H1 (cell line): ENCODE measurements at regions not wholly inside any gene's neighbourhood (a gene's known extent, or its start where the extent isn't known, plus 50 kb on each side); places are given as distances from the start of the nearest gene placed in this dataset.

ENCODE experiments used
- CTCF ChIA-PET: fragments of 300-600 bp; sonication (Branson Sonifier 250); formaldehyde crosslinking; loops from one replicate; lab custom pipeline; 2021; ENCODE audit not compliant: partially characterized antibody; lab: Charles Lee
- POLR2A ChIA-PET: fragments of 300-600 bp; sonication (Branson Sonifier 250); formaldehyde crosslinking; loops from one replicate; lab custom pipeline; 2021; ENCODE audit warnings: inconsistent platforms; ENCODE audit not compliant: partially characterized antibody; lab: Charles Lee
- DNase-seq, 2 experiments: peaks; one replicate each; pipeline versions ENCODE4 v3.0.0 to v3.0.0-alpha.2; 2010 to 2022; ENCODE audit warnings: low spot score in 2 of 2, low read depth in 1 of 2, mixed read lengths in 1 of 2
- FAIRE-seq: peaks from 2 replicates; lab custom pipeline; 2011; peaks lifted over from hg19 to GRCh38; lab: Jason Lieb, UNC
- H2AFZ ChIP-seq: 2 replicates; pipeline ENCODE4 v1.8.1; 2012; ENCODE audit warnings: low read length, inconsistent platforms
- H2AK5ac ChIP-seq: 2 replicates; pipeline ENCODE4 v1.6.1; 2013; ENCODE audit warnings: low read depth, low read length
- H2BK120ac ChIP-seq: replicated peaks from 2 replicates; pipeline ENCODE3; 2013; ENCODE audit warnings: low read depth, low read length, inconsistent platforms
- H2BK12ac ChIP-seq: 2 replicates; pipeline ENCODE4 v1.6.1; 2013; ENCODE audit warnings: low read depth, low read length
- H2BK15ac ChIP-seq: 2 replicates; pipeline ENCODE4 v1.6.1; 2013; ENCODE audit warnings: low read length
- H2BK20ac ChIP-seq: 2 replicates; pipeline ENCODE4 v1.6.1; 2013; ENCODE audit warnings: low read length
- H2BK5ac ChIP-seq: 2 replicates; pipeline ENCODE4 v1.6.1; 2013; ENCODE audit warnings: low read depth, low read length
- H3K14ac ChIP-seq: 2 replicates; pipeline ENCODE4 v1.6.1; 2013; ENCODE audit warnings: inconsistent platforms; ENCODE audit not compliant: insufficient read length
- H3K18ac ChIP-seq: 2 replicates; pipeline ENCODE4 v1.6.1; 2013; ENCODE audit warnings: low read length; ENCODE audit errors: extremely low read depth
- H3K23ac ChIP-seq: 2 replicates; pipeline ENCODE4 v1.6.1; 2013; ENCODE audit warnings: inconsistent platforms; ENCODE audit not compliant: insufficient read length
- H3K23me2 ChIP-seq: 2 replicates; pipeline ENCODE4 v1.6.1; 2013; ENCODE audit warnings: low read depth, low read length
- H3K27ac ChIP-seq: 2 replicates; pipeline ENCODE4 v1.6.1; 2011; ENCODE audit warnings: low read depth, low read length, inconsistent platforms
- H3K27me3 ChIP-seq, 4 experiments: replicated peaks in 1 of 4; 1 replicate in 1 of 4; 2 replicates in 3 of 4; pipeline versions ENCODE4 v1.6.1 to v1.8.1; 2011 to 2013; ENCODE audit warnings: low read length in 3 of 4, mild to moderate bottlenecking in 3 of 4, inconsistent platforms in 2 of 4, mixed read lengths in 2 of 4, moderate library complexity in 1 of 4; ENCODE audit not compliant: control insufficient read depth in 3 of 4, insufficient read depth in 3 of 4; ENCODE audit errors: extremely low read depth in 1 of 4
- H3K36me3 ChIP-seq, 4 experiments: 2 replicates each; pipeline versions ENCODE4 v1.6.1 to v1.8.1; 2011 to 2013; ENCODE audit warnings: mild to moderate bottlenecking in 4 of 4, low read length in 3 of 4, moderate library complexity in 2 of 4, control low read depth in 1 of 4, inconsistent platforms in 1 of 4; ENCODE audit not compliant: insufficient read depth in 4 of 4, control insufficient read depth in 2 of 4
- H3K4ac ChIP-seq: replicated peaks from 2 replicates; pipeline ENCODE3; 2013; ENCODE audit warnings: low read length, low read depth, mixed read lengths, inconsistent platforms; ENCODE audit not compliant: insufficient read length
- H3K4me1 ChIP-seq, 4 experiments: replicated peaks in 1 of 4; 1 replicate in 1 of 4; 2 replicates in 3 of 4; pipeline versions ENCODE4 v1.6.1 to v1.8.1; 2011 to 2013; ENCODE audit warnings: low read length in 3 of 4, inconsistent platforms in 2 of 4, mixed read lengths in 1 of 4; ENCODE audit not compliant: insufficient read depth in 4 of 4, control insufficient read depth in 3 of 4
- H3K4me2 ChIP-seq, 2 experiments: 2 replicates each; pipeline versions ENCODE4 v1.6.1 to v1.8.1; 2011 to 2013; ENCODE audit warnings: low read depth in 2 of 2, low read length in 2 of 2, control low read depth in 1 of 2, inconsistent platforms in 1 of 2, mild to moderate bottlenecking in 1 of 2; ENCODE audit not compliant: insufficient read depth in 1 of 2
- H3K4me3 ChIP-seq, 4 experiments: fragments of 200-600, 300-600 bp in 1 of 4; sonication (generic), shearing (Covaris generic), sonication (Bioruptor Twin) in 1 of 4; 2 replicates each; pipeline versions ENCODE4 v1.5.1 to v1.8.1; 2011 to 2016; ENCODE audit warnings: low read length in 4 of 4, low read depth in 3 of 4, control low read depth in 2 of 4, inconsistent platforms in 2 of 4, mild to moderate bottlenecking in 2 of 4, mixed read lengths in 1 of 4, moderate library complexity in 1 of 4; ENCODE audit not compliant: insufficient read depth in 2 of 4; ENCODE audit errors: extremely low read depth in 1 of 4
- H3K56ac ChIP-seq: replicated peaks from 2 replicates; pipeline ENCODE3; 2013; ENCODE audit warnings: low read depth, mild to moderate bottlenecking, mixed read lengths, low read length, inconsistent platforms; ENCODE audit not compliant: insufficient read length
- H3K79me1 ChIP-seq: 2 replicates; pipeline ENCODE4 v1.6.1; 2013; ENCODE audit warnings: low read depth, low read length, control low read depth
- H3K79me2 ChIP-seq, 2 experiments: 2 replicates each; pipeline versions ENCODE4 v1.6.1 to v1.8.1; 2012 to 2013; ENCODE audit warnings: low read length in 2 of 2, mild to moderate bottlenecking in 2 of 2, inconsistent platforms in 1 of 2; ENCODE audit not compliant: insufficient read depth in 2 of 2, control insufficient read depth in 1 of 2
- H3K9ac ChIP-seq, 4 experiments: replicated peaks in 1 of 4; 1 replicate in 1 of 4; 2 replicates in 3 of 4; pipeline versions ENCODE4 v1.6.1 to v1.8.1; 2011 to 2013; ENCODE audit warnings: low read depth in 3 of 4, low read length in 3 of 4, control low read depth in 2 of 4, mild to moderate bottlenecking in 2 of 4, moderate library complexity in 2 of 4, inconsistent platforms in 1 of 4; ENCODE audit errors: extremely low read depth in 1 of 4
- H3K9me3 ChIP-seq, 2 experiments: 2 replicates each; pipeline versions ENCODE4 v1.6.1 to v1.8.1; 2012 to 2013; ENCODE audit warnings: mild to moderate bottlenecking in 2 of 2, moderate library complexity in 2 of 2, control low read depth in 1 of 2, inconsistent platforms in 1 of 2, low read depth in 1 of 2, low read length in 1 of 2, mixed read lengths in 1 of 2; ENCODE audit not compliant: insufficient read depth in 2 of 2
- H4K20me1 ChIP-seq, 2 experiments: replicated peaks in 1 of 2; 2 replicates each; pipeline versions ENCODE3 to v1.8.1; 2011 to 2013; ENCODE audit warnings: inconsistent platforms in 2 of 2, low read length in 2 of 2, mild to moderate bottlenecking in 1 of 2; ENCODE audit not compliant: insufficient read depth in 2 of 2, control insufficient read depth in 1 of 2
- H4K5ac ChIP-seq: 2 replicates; pipeline ENCODE4 v1.6.1; 2013; ENCODE audit warnings: low read length, low read depth, mixed read lengths, inconsistent platforms; ENCODE audit not compliant: insufficient read length
- H4K8ac ChIP-seq: 2 replicates; pipeline ENCODE4 v1.8.0; 2013; ENCODE audit warnings: mild to moderate bottlenecking, moderate library complexity, low read length, inconsistent platforms; ENCODE audit not compliant: insufficient read depth; ENCODE audit errors: extremely low read depth
- H4K91ac ChIP-seq: replicated peaks from 2 replicates; pipeline ENCODE3; 2013; ENCODE audit warnings: low read length, mixed read lengths, inconsistent platforms; ENCODE audit not compliant: insufficient read length
- KDM1A ChIP-seq: fragments of 200-600, 300-600 bp; sonication (generic); IDR thresholded peaks from 2 replicates; pipeline ENCODE4 v1.7.1; 2016; ENCODE audit warnings: mild to moderate bottlenecking, low read length, borderline replicate concordance
- SP4 ChIP-seq: IDR thresholded peaks from 2 replicates; pipeline ENCODE4 v1.6.1; 2012; ENCODE audit warnings: low read length, inconsistent platforms
- YY1 ChIP-seq: IDR thresholded peaks from 2 replicates; pipeline ENCODE4 v1.6.1; 2011; ENCODE audit warnings: low read depth, mild to moderate bottlenecking, low read length
- WGBS, 2 experiments: shearing (Covaris generic) in 1 of 2; methylation state at CpG; one replicate each; pipeline versions ENCODE4 v1.1.6 to v1.1.7; 2013 to 2015; ENCODE audit warnings: low lambda C conversion rate in 2 of 2, mixed read lengths in 2 of 2, inconsistent platforms in 1 of 2, low coverage in 1 of 2, missing lambda C conversion rate in 1 of 2; ENCODE audit not compliant: insufficient replicate concordance in 2 of 2, insufficient coverage in 1 of 2, insufficient read length in 1 of 2; ENCODE audit errors: extremely low coverage in 1 of 2, missing lambda C conversion rate in 1 of 2; 5-methylcytosine and 5-hydroxymethylcytosine counted together
- TF ChIP-seq, protein P1 (sequence below): IDR thresholded peaks from 2 replicates; pipeline ENCODE4 v1.6.1; 2012; ENCODE audit warnings: inconsistent platforms

DNA sequence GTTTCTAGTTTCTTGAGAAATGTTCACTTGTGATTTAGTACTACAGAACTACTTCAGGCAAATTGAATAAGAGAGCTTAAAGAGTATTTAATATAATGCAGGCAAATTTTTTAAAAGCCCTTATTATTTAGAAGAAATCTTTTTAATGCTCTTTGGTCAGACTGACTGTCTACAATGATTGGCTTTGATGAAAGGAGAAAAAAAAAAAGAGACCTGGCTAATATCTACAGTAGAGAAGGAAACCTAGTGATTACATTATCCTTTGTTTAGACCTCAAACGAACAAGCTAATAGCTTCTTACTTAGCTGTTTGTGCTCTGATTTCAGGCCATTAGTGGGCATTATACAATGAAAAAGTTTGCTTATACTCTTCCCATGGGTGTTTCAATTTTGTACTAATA lies 1043.1 kb downstream of the JRKL start:
- Histone ChIP-seq H3K18ac (no peak overlapping the region), H3K79me1 (no peaks in the 10 kb centered on the region), H4K20me1 (no peaks in the 10 kb centered on the region), H3K56ac (no peak overlapping the region), H3K4ac (no peak overlapping the region), H2BK15ac (no peak overlapping the region), H2AK5ac (no peak overlapping the region), H3K14ac (no peak overlapping the region), H3K9ac (no peak overlapping the region), H3K23ac (no peak overlapping the region), H3K36me3 (no peaks in the 10 kb centered on the region), H4K91ac (no peak overlapping the region), H4K8ac (no peak overlapping the region), H2BK20ac (no peak overlapping the region), H3K27ac (no peak overlapping the region), H3K27me3 (no peaks in the 10 kb centered on the region), H2BK12ac (no peak overlapping the region), H4K5ac (no peak overlapping the region), H3K4me3 (no peak overlapping the region), H3K9me3 (no peaks in the 10 kb centered on the region), H3K23me2 (no peaks in the 10 kb centered on the region), H3K4me1 (no peaks in the 10 kb centered on the region), H2AFZ (no peak overlapping the region), H3K4me2 (no peak overlapping the region), H2BK5ac (no peak overlapping the region), H2BK120ac (no peak overlapping the region), H3K79me2 (no peaks in the 10 kb centered on the region)
- CTCF ChIA-PET = no interaction called here
- WGBS, 2 experiments = 89% methylated on average over 1 of the region's 1 CpG; no CpG with 5 or more reads in 1 of the 2 experiments
- TF ChIP-seq, protein P1, sequence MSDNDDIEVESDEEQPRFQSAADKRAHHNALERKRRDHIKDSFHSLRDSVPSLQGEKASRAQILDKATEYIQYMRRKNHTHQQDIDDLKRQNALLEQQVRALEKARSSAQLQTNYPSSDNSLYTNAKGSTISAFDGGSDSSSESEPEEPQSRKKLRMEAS = no peak
- TF ChIP-seq KDM1A = no peak
- no peak for TF ChIP-seq SP4
- no peak for TF ChIP-seq YY1
- no peak for FAIRE-seq
- POLR2A ChIA-PET = no interaction called here
- DNase-seq = no peak
